GM21360 (cell line): ENCODE measurements at regions not wholly inside any gene's neighbourhood (a gene's known extent, or its start where the extent isn't known, plus 50 kb on each side); places are given as distances from the start of the nearest gene placed in this dataset.
A peak's percentile ranks its signal among the peaks of the same experiment; 100 is the strongest.

ENCODE experiments used
- ATAC-seq: cut with Tn5 transposase; IDR thresholded peaks from one replicate; pipeline ENCODE4 v1.9.1; 2021; ENCODE audit warnings: mild to moderate bottlenecking, moderate library complexity; ENCODE audit not compliant: unreplicated experiment

DNA sequence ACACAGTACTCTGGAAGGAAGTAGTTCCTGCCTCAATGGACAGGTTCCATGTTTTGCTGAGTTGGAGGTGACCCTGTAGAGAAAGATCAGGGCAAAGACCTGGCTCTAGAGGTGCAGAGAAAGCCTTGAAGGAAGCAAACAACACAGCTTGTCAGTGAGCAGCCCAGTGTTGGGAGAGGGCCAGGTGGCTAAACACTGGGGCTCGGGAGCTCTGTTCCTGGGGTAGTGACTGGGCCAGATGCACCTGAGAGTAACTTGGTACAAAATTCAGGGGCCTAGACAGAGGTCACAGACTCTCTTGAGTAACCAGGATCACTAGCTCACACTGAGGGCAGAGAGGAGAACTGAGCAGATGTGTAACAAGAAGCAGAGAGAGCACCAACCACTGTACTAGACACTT, 138.4 kb upstream of the NALF2 start:
- ATAC-seq = no peak

DNA sequence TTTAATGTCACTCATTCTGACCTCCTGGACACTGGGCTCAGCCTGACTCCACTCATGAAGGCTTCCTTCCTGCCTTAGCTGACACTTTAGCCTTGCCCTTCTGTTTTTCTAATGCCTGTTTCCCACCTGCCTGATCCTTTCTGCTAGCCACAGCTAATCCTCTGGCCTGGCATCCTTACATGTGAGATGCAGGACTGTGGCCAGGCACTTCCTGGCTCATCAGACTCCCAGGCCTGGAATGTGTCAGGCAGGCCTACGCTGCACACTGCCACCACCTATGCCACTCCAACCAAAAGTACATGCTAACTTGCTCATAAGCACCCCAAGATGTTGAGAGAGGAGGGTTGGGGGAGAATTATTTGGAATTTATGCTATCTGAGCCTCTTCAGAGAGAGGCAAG, 138.8 kb upstream of the NALF2 start:
- ATAC-seq = no peak

DNA sequence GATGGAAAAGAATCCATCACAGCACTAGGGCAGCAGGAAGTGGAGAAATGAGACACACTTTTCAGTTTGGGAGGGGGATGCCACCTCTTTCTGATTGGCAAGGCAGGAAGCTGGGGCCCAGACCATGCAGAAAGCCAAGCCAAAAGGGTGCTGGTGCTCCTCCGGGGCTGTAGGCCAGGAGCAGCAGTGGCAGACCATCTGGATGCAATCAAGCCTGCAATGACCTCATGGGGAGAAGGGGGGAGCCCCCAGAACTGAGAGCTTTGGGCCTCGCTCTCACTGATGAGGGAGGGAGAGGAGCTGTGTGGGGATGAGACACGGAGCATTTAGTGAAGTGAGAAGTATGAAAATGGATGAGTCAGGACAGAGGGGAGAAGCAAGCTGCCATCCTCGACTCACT, 141.3 kb upstream of the NALF2 start:
- ATAC-seq = peak; percentile 85

DNA sequence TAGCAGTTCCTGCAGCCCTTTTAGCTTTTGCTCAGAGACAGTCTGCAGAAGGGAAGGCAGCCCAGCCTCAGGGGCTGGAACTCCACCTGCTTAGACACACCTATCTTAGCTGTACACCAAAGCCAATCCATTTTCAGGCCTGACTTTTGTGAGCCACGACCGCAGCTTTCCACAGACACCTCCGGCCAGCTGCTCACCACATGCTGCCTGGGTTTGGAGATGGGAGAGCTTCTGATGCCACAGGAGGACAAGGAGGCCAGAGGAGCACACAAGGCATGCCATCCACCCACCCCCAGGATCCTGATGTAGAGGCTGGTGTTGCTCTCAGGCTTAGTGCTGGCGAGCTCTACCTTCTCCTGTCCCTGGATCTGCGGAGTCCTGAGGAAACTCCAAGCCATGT, 141.8 kb upstream of the NALF2 start:
- ATAC-seq = no peak

DNA sequence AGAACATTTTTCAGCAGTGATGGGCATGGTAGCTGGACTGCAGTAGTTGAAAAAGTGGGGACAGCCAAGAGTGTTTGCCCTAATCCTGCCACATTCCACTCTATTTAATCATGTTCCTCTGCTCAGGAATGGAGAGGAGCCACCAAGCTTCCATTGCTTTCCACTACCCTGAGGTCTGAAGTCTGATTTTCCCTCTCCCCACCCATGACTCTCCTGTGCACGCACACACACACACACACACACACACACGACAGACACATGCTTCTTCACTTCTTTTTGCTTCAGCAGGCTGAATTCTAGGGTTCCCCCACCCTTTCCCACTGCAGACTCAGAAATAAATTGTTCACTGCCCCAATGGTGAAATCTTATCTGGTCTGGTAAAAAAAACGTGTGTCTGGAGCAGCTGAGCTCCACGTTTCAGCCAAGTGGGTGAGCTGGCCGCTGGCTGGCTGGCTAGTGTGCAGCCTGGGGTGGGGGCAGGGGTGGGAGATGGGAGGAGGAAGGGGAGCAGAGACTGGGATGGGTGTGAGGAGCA, 142.7 kb upstream of the NALF2 start:
- ATAC-seq = no peak

DNA sequence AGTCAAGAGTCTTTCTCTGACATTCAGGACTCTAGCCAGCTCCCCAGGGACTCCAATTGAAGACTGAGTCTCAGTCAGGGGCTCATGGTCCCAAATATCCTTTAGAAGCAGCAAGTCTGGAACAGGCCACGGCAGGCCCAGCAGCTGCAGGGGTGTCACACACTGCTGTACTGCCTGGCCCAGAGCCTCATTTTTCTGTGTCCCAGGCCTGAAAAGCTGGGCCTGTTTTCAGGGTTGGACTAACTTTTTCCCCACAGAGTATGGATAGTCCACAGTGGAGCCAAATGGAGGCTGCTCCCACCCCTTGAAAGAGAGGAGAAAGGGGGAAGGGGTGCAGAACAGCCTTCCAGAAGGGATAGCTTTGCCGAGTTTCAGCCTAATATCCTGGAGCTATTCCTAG, 146.8 kb upstream of the NALF2 start:
- no peak for ATAC-seq

DNA sequence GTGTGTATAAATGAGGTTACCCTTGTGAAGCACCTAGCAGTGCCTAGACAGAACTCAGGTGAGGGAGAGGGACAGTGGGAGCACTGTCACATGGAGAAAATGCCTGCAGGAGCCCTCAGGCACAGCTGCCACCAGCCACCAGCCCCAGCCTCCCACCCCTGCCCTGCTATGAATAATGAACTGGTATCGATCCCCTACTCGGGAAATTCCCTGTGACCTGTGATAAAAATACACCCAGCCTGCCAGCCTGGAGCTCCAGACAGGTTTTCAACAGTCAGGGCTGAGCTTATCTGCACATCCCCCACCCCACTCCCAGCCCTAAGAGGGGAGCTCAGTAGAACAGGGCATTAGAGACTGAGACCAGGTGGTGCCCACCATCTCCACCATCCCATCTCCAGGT, 159.6 kb upstream of the PJA1 start:
- ATAC-seq = no peak

DNA sequence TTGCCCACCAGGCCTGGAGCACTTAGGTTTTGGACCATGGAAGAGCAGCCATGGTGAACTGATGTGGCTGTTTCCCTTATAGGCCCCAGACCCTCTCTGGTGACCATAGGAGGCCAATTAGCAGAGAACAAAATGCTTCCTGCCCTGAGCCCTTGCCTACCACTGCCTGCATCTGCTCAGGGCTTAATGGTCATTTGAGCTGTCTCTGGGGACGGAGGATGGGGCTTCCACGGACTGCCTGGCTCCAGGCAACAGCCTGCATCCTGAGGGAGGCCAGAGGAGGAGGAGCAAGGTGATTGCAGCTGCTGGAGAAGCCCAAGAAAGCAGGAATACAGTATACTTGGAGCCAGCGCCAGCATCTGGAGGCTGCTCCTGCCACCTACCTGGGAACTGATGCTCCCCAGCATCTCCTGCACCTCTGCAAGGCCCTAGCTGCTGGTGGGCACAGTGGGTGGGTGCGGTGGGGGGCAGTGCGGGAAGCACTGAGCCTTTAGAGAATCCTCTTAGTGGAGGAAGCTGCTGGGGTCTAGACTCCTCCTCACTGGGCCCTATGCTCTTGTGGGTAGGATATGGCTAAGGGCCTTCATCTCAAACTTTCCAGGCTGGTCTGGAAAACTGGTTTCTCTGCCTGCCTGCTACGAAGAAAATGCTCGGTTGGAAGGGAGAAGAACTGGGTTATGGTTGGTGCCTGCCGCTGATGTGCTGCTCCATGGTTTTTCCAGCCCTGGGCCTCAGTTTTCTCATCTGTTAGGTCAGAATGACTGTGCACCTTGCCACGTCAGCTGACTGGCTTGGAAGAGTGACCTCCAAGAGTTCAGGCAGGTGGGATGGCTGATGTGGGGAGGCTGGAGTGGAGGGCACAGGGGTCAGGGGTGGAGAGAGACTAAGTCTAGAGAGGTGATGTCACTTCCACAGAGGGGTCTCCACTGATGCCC, 158.8 kb upstream of the PJA1 start:
- ATAC-seq = no peak

DNA sequence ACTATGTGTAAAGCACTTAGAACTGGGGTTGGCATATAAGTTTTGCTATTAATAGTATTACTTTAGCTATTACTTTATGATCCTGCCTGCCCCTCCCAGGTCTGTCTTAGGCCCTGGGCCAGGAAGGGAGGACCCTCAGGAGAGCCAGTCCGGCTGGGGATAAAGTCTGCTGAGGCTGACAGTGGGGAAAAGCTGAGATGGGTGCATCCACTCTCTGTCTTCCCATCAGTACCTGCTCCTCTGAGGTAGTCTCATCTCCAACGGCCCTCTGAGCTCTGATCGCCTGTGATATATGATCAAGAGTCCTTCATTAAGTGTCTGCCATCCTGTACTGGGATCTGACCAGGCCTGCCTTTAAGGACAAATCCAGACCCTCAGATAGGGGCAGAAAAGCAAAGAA, 156.5 kb upstream of the PJA1 start:
- ATAC-seq = no peak

DNA sequence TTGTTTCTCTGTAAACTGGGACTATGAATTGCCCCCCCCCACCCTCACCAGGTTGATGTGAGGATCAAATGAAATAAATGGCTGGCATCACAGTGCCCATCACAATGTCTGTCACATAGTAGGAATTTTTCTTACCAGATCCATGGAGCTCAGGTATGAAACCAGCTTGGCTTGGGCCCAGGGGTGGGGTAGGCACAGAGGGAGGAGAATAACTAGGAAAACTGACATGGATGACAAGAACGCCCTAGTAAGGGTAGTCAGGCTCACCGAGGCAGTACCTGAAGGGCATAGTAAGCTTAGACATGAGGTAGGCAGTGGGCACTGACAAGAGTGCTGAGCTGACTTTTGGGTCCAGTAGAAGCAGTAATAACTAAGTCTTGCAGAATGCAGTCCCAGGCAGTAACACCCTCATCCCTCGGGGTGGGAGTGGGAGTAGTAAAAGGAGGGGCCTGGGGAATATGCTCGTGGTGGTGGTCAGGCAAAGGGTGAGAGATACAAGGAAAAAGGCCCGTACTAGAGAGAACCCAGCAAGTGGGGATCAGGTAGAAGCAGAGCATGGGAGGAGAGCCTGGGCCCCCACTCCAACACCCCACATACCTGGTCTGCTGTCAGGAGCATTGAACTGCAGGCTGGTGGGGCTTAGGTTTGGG, 155.9 kb upstream of the PJA1 start:
- no peak for ATAC-seq

DNA sequence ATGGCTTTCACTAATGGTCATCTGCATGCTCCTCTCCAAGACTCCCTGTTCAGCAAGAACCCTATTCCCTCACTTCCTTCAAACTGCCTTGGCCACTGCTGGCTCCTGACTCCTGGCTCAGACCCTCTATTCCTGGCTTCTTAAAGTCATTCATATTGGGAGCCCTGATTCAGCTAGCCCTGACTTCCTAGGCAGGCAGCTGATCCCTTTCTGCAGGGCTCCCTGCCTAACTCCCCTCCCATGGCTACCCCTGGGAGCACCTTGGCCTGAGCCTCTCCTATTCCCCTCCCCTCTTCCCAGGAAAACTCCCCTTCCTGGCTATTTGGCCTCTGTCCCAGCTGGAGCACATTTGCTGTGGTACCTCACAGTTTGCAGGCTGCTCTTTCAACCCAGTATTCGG, 154.9 kb upstream of the PJA1 start:
- ATAC-seq = no peak

DNA sequence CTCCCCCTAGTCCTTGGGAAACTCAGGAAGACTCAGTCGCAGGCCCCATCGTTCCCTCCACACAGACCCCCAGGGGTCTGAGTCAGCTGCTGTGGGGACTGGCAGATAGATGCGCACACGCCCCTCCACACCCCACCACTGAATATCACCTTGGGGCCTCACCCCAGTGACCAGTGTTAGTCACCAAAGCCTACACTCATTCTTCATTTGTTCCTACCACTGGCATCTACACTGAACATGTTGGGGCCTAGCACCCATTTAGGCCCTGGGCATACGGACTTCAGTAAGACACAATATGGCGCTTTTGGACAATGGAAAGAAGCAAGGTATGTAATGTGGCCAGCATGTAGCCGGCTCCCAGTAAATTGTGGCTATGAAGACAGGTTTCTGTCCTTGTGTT, 154.1 kb upstream of the PJA1 start:
- no peak for ATAC-seq

DNA sequence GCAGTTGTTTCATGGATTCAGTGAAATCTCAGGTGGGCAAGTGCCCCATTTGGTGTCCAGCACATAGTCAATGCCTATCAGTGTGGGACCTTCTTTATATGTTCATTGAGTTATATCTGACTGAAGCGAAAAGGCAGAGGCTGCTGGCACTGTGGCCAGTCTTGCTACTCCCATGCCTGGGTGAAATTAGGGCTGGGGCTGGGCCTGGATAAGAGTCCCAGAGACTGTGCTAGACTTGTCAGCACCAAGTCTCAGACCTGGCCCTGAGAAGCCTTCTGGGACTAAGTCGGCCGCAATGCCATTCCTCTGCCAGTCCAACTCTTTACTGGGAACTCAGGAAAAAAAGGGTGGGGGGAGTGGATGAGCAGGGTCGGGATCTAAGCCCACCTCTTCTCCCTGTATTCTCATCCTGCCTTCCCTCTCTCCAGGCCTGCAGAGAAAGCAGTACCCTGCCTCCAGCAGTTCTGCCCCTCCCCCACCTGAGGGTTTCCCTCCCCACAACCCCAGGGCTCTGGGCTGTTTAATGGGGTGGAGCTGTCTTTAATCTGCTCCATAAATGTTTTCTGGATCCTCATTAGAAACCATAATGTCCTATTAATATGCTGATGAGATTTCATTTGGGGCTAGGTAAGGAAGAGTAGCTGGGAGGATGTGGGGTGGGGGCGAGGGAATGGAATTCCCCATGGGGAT, 153.5 kb upstream of the PJA1 start:
- no peak for ATAC-seq

DNA sequence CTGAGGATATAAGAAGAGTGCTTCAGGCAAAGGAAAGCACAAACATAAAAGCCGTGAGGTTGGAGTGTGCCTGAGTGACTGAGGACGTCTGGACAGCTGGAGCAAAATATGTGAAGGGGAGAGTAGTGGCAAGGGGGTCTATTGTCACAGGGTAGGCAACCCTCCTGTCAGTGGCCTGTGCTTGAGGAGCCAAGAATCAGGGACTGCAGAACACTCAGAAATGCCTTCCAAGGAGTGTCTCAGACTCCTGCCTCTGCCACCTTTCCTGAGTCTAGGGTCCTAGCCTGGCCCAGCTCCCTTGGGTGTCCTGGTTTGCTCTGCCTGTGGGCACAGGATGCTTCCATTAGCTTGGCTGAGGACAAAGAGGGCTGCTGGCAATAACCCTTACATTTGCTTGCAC, 152.5 kb upstream of the PJA1 start:
- no peak for ATAC-seq

DNA sequence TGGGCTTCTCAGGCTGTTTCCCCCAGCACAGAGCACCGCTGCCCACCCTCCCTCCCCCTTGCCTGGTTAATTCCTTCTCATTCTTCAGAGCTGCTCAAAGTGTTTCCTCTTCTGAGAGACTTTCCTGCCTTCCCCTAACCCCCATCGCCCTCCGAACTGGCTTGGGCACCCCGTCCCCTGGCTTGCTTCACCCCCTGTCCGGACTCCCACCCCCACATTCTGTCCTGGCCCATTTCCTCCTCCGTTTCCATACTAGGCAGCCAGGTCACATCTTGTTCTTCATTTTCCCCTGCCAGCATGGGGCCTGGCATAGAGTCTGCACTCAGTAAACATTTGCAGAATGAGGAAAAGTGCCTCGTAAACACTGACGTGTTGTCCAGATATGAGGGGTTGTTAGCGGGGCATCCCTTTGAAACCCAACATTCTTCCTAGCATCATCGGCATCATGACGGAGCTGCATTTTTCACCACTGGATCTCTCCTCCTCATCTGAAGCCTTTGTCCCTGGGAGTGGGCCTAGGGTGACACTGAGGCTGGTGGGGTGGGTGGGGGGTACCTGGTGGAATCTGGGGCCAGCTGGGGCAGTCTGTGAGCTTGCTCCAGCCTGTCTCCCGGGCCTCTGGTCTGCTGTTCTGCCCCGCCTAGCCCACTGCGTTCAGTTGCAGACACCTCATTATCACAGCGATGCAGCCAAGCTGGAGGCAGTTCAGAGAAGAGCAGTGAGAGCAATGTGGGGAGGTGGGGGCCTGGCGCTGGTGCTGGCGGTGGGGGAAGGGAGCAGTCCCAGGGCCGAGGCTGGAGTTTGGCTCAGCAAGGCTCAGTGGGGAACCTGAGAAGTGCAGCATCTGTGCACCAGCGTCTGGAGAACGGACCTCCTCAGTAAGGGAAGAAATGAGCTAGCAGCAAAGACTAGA, 149.4 kb upstream of the PJA1 start:
- ATAC-seq = no peak

DNA sequence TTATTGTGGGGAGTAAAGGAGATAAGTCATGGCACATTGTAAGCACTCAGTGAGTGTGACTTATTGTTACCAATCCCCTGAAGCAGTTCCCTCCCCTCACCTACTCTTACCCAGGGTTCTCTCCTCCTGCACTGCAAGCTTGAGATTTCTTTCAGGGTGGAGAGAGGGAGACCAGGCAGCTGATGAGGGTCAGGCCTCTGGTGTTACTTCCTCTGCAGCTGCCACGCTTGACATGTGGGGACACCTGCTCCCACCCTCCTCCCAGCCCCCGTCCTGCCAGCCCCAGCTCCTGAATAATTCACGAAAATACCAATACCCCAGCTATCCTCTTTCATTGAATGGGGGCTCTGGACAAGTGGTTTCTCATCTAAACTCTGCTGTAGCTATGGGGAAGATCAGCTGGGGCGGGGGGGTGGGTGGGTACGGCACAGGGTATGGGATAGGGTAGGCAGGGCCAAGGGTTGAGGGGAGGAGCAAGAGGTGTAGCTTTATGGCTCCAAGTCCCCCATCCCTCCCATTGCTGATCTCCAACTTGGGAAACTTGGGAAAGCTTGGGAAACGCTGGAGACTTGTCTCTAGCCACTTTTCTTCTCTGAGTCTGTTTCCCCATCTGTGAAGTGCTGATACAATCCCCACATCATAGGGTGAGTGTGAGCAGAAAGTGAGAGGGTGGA, 148.5 kb upstream of the PJA1 start:
- no peak for ATAC-seq

DNA sequence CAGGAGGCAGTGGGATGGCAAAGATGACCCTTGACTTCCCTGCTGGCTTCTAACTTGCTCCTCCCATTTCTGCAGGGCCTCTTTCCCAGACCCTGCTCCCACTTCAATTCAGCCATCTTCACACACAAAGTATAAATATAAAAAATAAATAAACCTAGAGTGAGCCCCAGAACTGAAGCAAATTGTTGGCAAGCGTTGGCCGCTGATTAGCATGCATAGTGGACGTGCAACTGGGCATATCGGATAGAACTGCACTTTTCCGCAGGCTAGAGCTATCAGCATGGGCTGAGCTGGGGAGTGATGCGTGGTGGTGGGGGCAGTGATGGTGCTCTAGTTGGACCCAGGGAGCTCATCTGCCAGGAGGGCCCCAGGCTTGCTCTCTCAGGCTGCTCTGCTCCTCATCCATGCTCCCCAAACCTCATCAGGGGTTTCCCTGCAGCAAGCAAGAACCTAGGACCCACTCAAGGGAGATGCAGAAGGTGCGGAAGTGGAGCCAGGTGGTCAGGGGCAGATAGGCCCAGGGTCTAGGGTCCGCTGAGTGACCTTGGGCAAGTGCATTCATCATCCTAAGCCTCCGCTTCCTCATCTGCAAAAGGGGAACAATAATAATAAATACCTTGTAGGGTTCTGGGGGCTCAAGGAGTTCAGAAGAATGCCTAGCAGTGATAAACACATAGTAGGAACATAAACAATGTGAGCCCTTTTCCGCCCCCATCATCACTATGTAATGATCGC, 146.8 kb upstream of the PJA1 start:
- ATAC-seq = no peak

DNA sequence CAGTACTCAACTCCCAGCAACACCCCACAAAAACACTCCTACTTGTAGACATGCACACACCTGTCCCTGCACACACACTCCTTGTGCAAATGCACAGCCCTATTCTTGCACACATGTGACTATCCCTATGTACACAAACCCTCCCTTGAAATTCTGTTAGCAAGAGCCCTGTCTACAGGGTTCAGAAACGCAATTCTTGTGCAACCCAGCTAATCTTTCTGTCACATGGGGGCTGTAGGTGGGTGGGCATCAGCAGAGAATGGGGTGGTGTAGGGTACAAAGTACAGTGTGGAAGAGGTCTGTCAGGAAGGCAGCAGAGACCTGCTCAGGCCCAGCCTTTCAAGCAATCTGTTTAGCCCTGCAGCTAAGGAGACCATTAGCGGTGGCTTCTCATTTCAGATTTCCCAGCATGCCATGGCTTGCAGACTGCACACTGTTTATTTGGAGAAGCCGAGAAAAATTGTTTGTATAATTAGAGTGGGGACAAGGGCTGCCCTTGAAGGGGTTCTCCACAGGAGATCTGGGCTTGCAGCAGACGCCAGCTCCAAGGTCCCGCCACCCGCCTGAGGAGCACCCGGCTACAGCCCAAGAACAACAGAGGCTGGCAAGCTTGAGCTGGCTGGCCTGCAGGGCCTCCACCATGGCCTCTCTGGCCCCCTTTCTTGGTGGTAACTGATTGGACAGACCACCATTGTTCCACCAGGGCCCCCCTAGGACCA, 144.0 kb upstream of the PJA1 start:
- ATAC-seq = no peak

DNA sequence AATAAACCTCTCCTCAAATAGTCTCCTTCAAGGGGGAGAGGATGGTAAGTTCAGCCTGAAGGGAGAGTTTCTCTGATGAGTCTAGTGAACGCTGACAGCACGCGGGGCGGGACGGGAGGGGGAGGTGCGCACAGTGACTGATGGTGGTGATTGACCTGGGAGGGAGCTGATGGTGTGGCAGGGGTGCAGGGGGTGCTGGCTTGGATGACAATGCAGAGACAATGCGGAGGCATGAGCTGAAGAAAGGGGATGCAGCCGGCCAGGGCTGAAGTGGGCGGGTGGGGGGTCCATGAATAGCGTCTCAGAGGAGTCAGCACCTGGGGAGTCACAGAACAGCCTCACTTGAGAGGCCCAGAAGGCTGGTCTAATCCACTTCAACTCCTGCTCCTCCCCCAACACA, 142.5 kb upstream of the PJA1 start:
- no peak for ATAC-seq
